ENCODE measurements at regions not wholly inside any gene's neighbourhood (a gene's known extent, or its start where the extent isn't known, plus 50 kb on each side); places are given as distances from the start of the nearest gene placed in this dataset.

DNA sequence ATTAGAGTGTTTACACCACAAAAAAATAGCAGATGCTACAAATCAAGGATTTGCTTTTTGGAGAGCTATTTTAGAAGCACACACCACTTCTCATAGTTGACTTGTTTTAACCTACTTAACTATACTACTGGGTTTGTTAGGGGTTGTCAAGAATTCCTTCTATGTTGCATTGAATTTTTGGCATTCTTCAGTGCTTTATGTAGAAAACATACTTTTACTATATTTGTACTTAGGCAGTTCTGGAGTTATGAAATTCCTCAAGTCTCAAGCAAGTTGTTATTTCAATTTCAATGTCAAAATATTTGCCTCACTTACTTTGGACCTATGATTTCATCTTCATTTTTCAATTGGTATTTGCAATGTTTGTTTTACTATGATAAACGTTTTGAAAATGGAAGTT is 449.6 kb downstream of the GLUD2 start:
- Histone ChIP-seq H2AFZ (ENCODE audit: low read depth, low read length) (no peak overlapping the region), H3K27ac (ENCODE audit: extremely low read depth, low read depth, low read length) (no peak overlapping the region), H3K9me1 (ENCODE audit: control insufficient read depth, insufficient read depth, low read length) (no peaks in the 10 kb centered on the region), H3K36me3 (ENCODE audit: control insufficient read depth, insufficient read depth, low read length) (no peaks in the 10 kb centered on the region), H3K4me3 (no peak overlapping the region), H3K4me1 (replicated peaks in 1 of 2; ENCODE audit: control insufficient read depth in 2 of 2, insufficient read depth in 2 of 2, low read length in 2 of 2) (no peaks in the 10 kb centered on the region), H3K4me2 (ENCODE audit: insufficient read depth, low read length) (no peak overlapping the region), H3K9me3 (replicated peaks; ENCODE audit: control insufficient read depth, insufficient read depth, low read depth, low read length) (no peaks in the 10 kb centered on the region), H4K20me1 (replicated peaks; ENCODE audit: control insufficient read depth, insufficient read depth, low read length) (no peaks in the 10 kb centered on the region), H3K9ac (ENCODE audit: insufficient read depth in 1 of 2, low read depth in 2 of 2, low read length in 2 of 2) (no peak overlapping the region), H3K79me2 (ENCODE audit: control insufficient read depth, insufficient read depth, low read length) (no peaks in the 10 kb centered on the region), H3K27me3 (ENCODE audit: control insufficient read depth in 2 of 2, insufficient read depth in 2 of 2, low read length in 2 of 2) (no peaks in the 10 kb centered on the region)
- ATAC-seq (no peak), FAIRE-seq (no peak), DNase-seq (ENCODE audit: extremely low read depth in 1 of 4, low spot score in 3 of 4) (no peak)
- in situ Hi-C loops (cut with MboI) (no loop called here), intact Hi-C loops (cut with micrococcal nuclease) (no loop called here)
- WGBS (ENCODE audit: insufficient coverage, low coverage, missing lambda C conversion rate) = 0% methylated on average over 1 of the region's 1 CpG
- no peak for TF ChIP-seq MCM7 (IDR thresholded peaks at IDR 0.05)
- no peak for TF ChIP-seq HNRNPK (IDR thresholded peaks at IDR 0.05; ENCODE audit: low read depth, low read length, poor library complexity, severe bottlenecking)
- no peak for TF ChIP-seq TOE1 (IDR thresholded peaks at IDR 0.05; ENCODE audit: borderline replicate concordance)
- TF ChIP-seq TOE1 (CRISPR knock-in tag; IDR thresholded peaks at IDR 0.05; ENCODE audit: borderline replicate concordance, low read depth) = no peak
- no peak for TF ChIP-seq ZSCAN29 (IDR thresholded peaks at IDR 0.05)
- TF ChIP-seq MYBL2 (IDR thresholded peaks at IDR 0.05; ENCODE audit: low read depth) = no peak
- no peak for TF ChIP-seq MYBL2 (CRISPR knock-in tag; IDR thresholded peaks at IDR 0.05; ENCODE audit: borderline replicate concordance)
- no peak for TF ChIP-seq BRCA1 (IDR thresholded peaks at IDR 0.05)
- TF ChIP-seq BRCA1 (CRISPR knock-in tag; IDR thresholded peaks at IDR 0.05) = no peak
- TF ChIP-seq, protein P1, sequence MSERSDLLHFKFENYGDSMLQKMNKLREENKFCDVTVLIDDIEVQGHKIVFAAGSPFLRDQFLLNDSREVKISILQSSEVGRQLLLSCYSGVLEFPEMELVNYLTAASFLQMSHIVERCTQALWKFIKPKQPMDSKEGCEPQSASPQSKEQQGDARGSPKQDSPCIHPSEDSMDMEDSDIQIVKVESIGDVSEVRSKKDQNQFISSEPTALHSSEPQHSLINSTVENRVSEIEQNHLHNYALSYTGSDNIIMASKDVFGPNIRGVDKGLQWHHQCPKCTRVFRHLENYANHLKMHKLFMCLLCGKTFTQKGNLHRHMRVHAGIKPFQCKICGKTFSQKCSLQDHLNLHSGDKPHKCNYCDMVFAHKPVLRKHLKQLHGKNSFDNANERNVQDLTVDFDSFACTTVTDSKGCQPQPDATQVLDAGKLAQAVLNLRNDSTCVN (CRISPR knock-in tag; IDR thresholded peaks at IDR 0.05) = no peak
- ChIA-PET POLR2A (no interaction called here), CTCF (ENCODE audit: low intra/inter-chr PET ratio) (no interaction called here)
- BruUV-seq (replicated peaks) = no TSS peak

Data from K562 (cell line).